Transverse colon (tissue), 4 donors: ENCODE measurements at regions not wholly inside any gene's neighbourhood (a gene's known extent, or its start where the extent isn't known, plus 50 kb on each side); places are given as distances from the start of the nearest gene placed in this dataset.

Source experiments
- DNase-seq: peaks from one replicate; pipeline ENCODE4 v3.0.0-alpha.2; 2019
- H3K27ac ChIP-seq, 4 donors: fragments of 200-600 bp; sonication (generic); 2 replicates each; pipeline ENCODE4 v1.5.1; 2016 to 2018; ENCODE audit warnings: inconsistent platforms in 4 of 4
- H3K27me3 ChIP-seq: fragments of 200-600 bp; sonication (generic); 2 replicates; pipeline ENCODE4 v1.5.1; 2017; ENCODE audit warnings: inconsistent platforms
- H3K36me3 ChIP-seq, 4 donors: fragments of 200-600 bp; sonication (generic); 2 replicates each; pipeline ENCODE4 v1.5.1; 2017 to 2019; ENCODE audit warnings: inconsistent platforms in 4 of 4
- H3K4me1 ChIP-seq, 4 donors: fragments of 200-600 bp; sonication (generic); 2 replicates each; pipeline ENCODE4 v1.5.1; 2017 to 2020; ENCODE audit warnings: inconsistent platforms in 4 of 4
- H3K4me3 ChIP-seq, 4 donors: fragments of 200-600 bp; sonication (generic); 1 replicate in 1 of 4; 2 replicates in 3 of 4; pipeline versions ENCODE4 v1.5.1 to v1.6.1; 2017 to 2019; ENCODE audit warnings: inconsistent platforms in 4 of 4
- H3K9me3 ChIP-seq, 2 donors: fragments of 200-600 bp; sonication (generic); 2 replicates each; pipeline ENCODE4 v1.5.1; 2017 to 2019; ENCODE audit warnings: inconsistent platforms in 2 of 2
- CTCF ChIP-seq, 5 experiments: fragments of 200-600 bp in 3 of 5; fragments of 450-650 bp in 2 of 5; sonication (generic) in 3 of 5; IDR thresholded peaks; 1 replicate in 2 of 5; 2 replicates in 3 of 5; pipeline ENCODE4 v1.5.1; 2016 to 2017; ENCODE audit warnings: antibody characterized with exemption in 5 of 5, inconsistent platforms in 3 of 5, mild to moderate bottlenecking in 2 of 5, moderate library complexity in 1 of 5
- EP300 ChIP-seq: sonication (generic); formaldehyde crosslinking; IDR thresholded peaks from one replicate; pipeline ENCODE4 v1.6.1; 2017; ENCODE audit warnings: antibody characterized with exemption, low read depth
- POLR2A ChIP-seq: fragments of 450-650 bp; IDR thresholded peaks from one replicate; pipeline ENCODE4 v1.6.1; 2016; ENCODE audit warnings: antibody characterized with exemption, mild to moderate bottlenecking, moderate library complexity
- POLR2AphosphoS5 ChIP-seq, 3 donors: sonication (generic); formaldehyde crosslinking; IDR thresholded peaks; one replicate each; pipeline ENCODE4 v1.6.1; 2016; ENCODE audit warnings: antibody characterized with exemption in 3 of 3
- WGBS, 2 donors: methylation state at CpG; one replicate each; pipeline ENCODE4 v1.1.5; 2018; ENCODE audit warnings: low coverage in 1 of 2; 5-methylcytosine and 5-hydroxymethylcytosine counted together
- in situ Hi-C, 4 donors: fragments of 200-750 bp; cut with MboI; loops; one replicate each; pipeline versions ENCODE4 v1.15.0 to v1.15.1; 2017; ENCODE audit warnings: low sequenced_read_pairs in 3 of 4, low pct_ligation_motif_present in 1 of 4, low pct_unique_long_range_greater_than_20kb in 1 of 4
- intact Hi-C: fragments of 100-400 bp; cut with DNase I; formaldehyde crosslinking; loops from one replicate; pipeline ENCODE4 v1.15.1; 2023; ENCODE audit warnings: low total_unique reads

- in situ Hi-C loops (no loop called here), intact Hi-C loops (no loop called here)
- Histone ChIP-seq H3K27ac (no peak overlapping the region), H3K4me3 (no peak overlapping the region), H3K4me1 (no peaks in the 10 kb centered on the region), H3K36me3 (no peaks in the 10 kb centered on the region), H3K9me3 (no peaks in the 10 kb centered on the region), H3K27me3 (no peaks in the 10 kb centered on the region)
- no peak for TF ChIP-seq POLR2AphosphoS5 (IDR thresholded peaks at IDR 0.05)
- no peak for TF ChIP-seq CTCF (IDR thresholded peaks at IDR 0.05)
- no peak for TF ChIP-seq POLR2A
- TF ChIP-seq EP300: no peak
- 37 to 47% methylated on average over 2 to 3 of the region's 3 CpGs for WGBS, 2 donors
- no peak for DNase-seq
Observed at GRCh38 chr6:92864966-92865555, 554.3 kb downstream of the EPHA7 start.

GRCh38 chr6:92849636-92850035 lies 569.7 kb downstream of the EPHA7 start:
- no peak for DNase-seq
- 45 to 56% methylated on average over 3 of the region's 3 CpGs for WGBS, 2 donors

GRCh38 chr6:92848901-92849300 lies 570.5 kb downstream of the EPHA7 start:
- DNase-seq: no peak
- H3K4me3 ChIP-seq: no peak overlapping the region
- H3K9me3 ChIP-seq: no peaks in the 10 kb centered on the region
- H3K27me3 ChIP-seq: no peaks in the 10 kb centered on the region
- intact Hi-C loops: no loop called here
- in situ Hi-C loops: no loop called here
- TF ChIP-seq EP300 (no peak), POLR2A (no peak), POLR2AphosphoS5 (IDR thresholded peaks at IDR 0.05) (no peak), CTCF (IDR thresholded peaks at IDR 0.05) (no peak)
- no peaks in the 10 kb centered on the region for H3K36me3 ChIP-seq
- no peak overlapping the region for H3K27ac ChIP-seq
- no peaks in the 10 kb centered on the region for H3K4me1 ChIP-seq

More at GRCh38 chr6:92849636-92850035, 569.7 kb downstream of the EPHA7 start:
- TF ChIP-seq EP300: no peak
- TF ChIP-seq POLR2A: no peak
- no peak for TF ChIP-seq POLR2AphosphoS5 (IDR thresholded peaks at IDR 0.05)
- TF ChIP-seq CTCF (IDR thresholded peaks at IDR 0.05): no peak
- intact Hi-C loops (no loop called here), in situ Hi-C loops (no loop called here)
- H3K4me3 ChIP-seq: no peak overlapping the region
- H3K36me3 ChIP-seq: no peaks in the 10 kb centered on the region
- H3K9me3 ChIP-seq: no peaks in the 10 kb centered on the region
- no peaks in the 10 kb centered on the region for H3K4me1 ChIP-seq
- H3K27me3 ChIP-seq: no peaks in the 10 kb centered on the region
- no peak overlapping the region for H3K27ac ChIP-seq

GRCh38 chr6:92848459-92848858 lies 570.9 kb downstream of the EPHA7 start:
- Histone ChIP-seq H3K4me3 (no peak overlapping the region), H3K4me1 (no peaks in the 10 kb centered on the region), H3K36me3 (no peaks in the 10 kb centered on the region), H3K27ac (no peak overlapping the region), H3K27me3 (no peaks in the 10 kb centered on the region), H3K9me3 (no peaks in the 10 kb centered on the region)
- TF ChIP-seq CTCF (IDR thresholded peaks at IDR 0.05): no peak
- no peak for TF ChIP-seq EP300
- no peak for TF ChIP-seq POLR2A
- no peak for TF ChIP-seq POLR2AphosphoS5 (IDR thresholded peaks at IDR 0.05)
- WGBS, 2 donors: 85 to 92% methylated on average over 2 to 4 of the region's 4 CpGs
- in situ Hi-C loops: no loop called here
- no peak for DNase-seq
- intact Hi-C loops: no loop called here
